ENCODE measurements at regions not wholly inside any gene's neighbourhood (a gene's known extent, or its start where the extent isn't known, plus 50 kb on each side); places are given as distances from the start of the nearest gene placed in this dataset.

DNA sequence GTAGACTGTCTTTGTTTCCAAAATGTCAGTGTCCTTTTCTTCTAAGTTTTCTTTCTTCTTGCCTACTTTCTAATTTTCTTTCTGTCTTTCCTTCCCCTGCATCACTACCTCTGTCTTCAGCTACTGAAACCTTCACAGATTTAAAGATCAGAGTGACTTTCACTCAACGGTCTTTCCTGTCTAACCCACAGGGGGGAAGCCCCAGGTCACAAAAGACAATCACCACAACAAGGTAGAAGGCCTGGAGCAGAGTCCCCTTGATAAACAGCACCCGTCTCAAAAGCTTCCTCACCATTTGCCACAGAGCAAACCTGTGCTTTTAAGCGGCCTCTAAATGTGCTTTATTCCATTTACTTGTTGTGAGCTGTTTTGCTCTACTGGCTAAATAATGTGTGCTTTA, 665.4 kb downstream of the BCL11A start:
- TF ChIP-seq POLR2AphosphoS5 (IDR thresholded peaks at IDR 0.05; ENCODE audit: low read depth, low read length), result no peak
- TF ChIP-seq, protein P1, sequence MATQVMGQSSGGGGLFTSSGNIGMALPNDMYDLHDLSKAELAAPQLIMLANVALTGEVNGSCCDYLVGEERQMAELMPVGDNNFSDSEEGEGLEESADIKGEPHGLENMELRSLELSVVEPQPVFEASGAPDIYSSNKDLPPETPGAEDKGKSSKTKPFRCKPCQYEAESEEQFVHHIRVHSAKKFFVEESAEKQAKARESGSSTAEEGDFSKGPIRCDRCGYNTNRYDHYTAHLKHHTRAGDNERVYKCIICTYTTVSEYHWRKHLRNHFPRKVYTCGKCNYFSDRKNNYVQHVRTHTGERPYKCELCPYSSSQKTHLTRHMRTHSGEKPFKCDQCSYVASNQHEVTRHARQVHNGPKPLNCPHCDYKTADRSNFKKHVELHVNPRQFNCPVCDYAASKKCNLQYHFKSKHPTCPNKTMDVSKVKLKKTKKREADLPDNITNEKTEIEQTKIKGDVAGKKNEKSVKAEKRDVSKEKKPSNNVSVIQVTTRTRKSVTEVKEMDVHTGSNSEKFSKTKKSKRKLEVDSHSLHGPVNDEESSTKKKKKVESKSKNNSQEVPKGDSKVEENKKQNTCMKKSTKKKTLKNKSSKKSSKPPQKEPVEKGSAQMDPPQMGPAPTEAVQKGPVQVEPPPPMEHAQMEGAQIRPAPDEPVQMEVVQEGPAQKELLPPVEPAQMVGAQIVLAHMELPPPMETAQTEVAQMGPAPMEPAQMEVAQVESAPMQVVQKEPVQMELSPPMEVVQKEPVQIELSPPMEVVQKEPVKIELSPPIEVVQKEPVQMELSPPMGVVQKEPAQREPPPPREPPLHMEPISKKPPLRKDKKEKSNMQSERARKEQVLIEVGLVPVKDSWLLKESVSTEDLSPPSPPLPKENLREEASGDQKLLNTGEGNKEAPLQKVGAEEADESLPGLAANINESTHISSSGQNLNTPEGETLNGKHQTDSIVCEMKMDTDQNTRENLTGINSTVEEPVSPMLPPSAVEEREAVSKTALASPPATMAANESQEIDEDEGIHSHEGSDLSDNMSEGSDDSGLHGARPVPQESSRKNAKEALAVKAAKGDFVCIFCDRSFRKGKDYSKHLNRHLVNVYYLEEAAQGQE (IDR thresholded peaks at IDR 0.05; ENCODE audit: insufficient read depth in 1 of 2, low read depth in 2 of 2, low read length in 1 of 2), result no peak
- no peak for TF ChIP-seq SIN3A (IDR thresholded peaks at IDR 0.05; ENCODE audit: borderline replicate concordance, insufficient read depth, low read depth, low read length)
